HG03280 (cell line): ENCODE measurements at regions not wholly inside any gene's neighbourhood (a gene's known extent, or its start where the extent isn't known, plus 50 kb on each side); places are given as distances from the start of the nearest gene placed in this dataset.

Experiments
- ATAC-seq: cut with Tn5 transposase; IDR thresholded peaks from one replicate; pipeline ENCODE4 v1.9.1; 2021; ENCODE audit warnings: mild to moderate bottlenecking, moderate library complexity; ENCODE audit not compliant: unreplicated experiment

- no peak for ATAC-seq
Observed at GRCh38 chr1:99561952-99562351, 84.0 kb upstream of the PALMD start.

GRCh38 chr1:99565606-99566289, 80.2 kb upstream of the PALMD start:
- no peak for ATAC-seq

- no peak for ATAC-seq
Observed at GRCh38 chr1:99566290-99567021, 79.5 kb upstream of the PALMD start.

GRCh38 chr1:99570486-99571089, 75.3 kb upstream of the PALMD start:
- ATAC-seq = no peak

- ATAC-seq = no peak
Observed at GRCh38 chr1:99571092-99571734, 74.7 kb upstream of the PALMD start.

- ATAC-seq = no peak
Observed at GRCh38 chr1:99573431-99574217, 72.3 kb upstream of the PALMD start.

- no peak for ATAC-seq
Observed at GRCh38 chr1:99577313-99577712, 68.6 kb upstream of the PALMD start.

GRCh38 chr1:99579691-99580172, 66.2 kb upstream of the PALMD start:
- no peak for ATAC-seq

- no peak for ATAC-seq
Observed at GRCh38 chr1:99580451-99580850, 65.5 kb upstream of the PALMD start.

- no peak for ATAC-seq
Observed at GRCh38 chr1:99587008-99587407, 58.9 kb upstream of the PALMD start.

- ATAC-seq = no peak
Observed at GRCh38 chr1:99589186-99589636, 56.7 kb upstream of the PALMD start.

GRCh38 chr1:99590578-99591209, 55.2 kb upstream of the PALMD start:
- no peak for ATAC-seq

GRCh38 chr1:99591886-99592285, 54.0 kb upstream of the PALMD start:
- no peak for ATAC-seq

GRCh38 chr1:99594205-99594604, 51.7 kb upstream of the PALMD start:
- no peak for ATAC-seq

GRCh38 chr1:99595041-99595440, 50.9 kb upstream of the PALMD start:
- ATAC-seq = no peak

GRCh38 chr1:99595441-99595840, 50.5 kb upstream of the PALMD start:
- ATAC-seq = no peak
